ENCODE measurements at regions not wholly inside any gene's neighbourhood (a gene's known extent, or its start where the extent isn't known, plus 50 kb on each side); places are given as distances from the start of the nearest gene placed in this dataset.

DNA sequence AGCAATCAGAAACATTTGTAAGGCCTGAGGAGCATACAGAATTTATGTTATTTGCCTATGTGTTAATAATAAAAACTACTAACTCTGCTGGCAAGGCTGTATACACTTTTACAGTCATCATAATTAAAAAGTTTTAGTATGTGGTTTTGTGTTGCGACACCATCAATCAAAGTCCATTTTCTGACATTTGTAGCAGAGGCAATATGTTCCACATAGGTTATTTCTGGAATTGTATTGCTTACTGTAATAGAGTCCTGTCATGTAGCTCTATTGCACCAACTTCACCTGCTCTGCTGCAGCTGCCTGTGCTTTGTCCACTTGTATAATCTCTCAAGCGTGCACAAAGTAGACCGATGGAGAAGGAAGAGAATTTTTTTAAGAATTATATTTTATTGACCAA, 501.8 kb downstream of the HACE1 start:
- Histone ChIP-seq H2BK20ac (ENCODE audit: low read length) (no peak overlapping the region), H3K4me2 (ENCODE audit: insufficient read depth in 1 of 2, low read depth in 2 of 2, low read length in 2 of 2) (no peak overlapping the region), H2BK120ac (replicated peaks; ENCODE audit: low read depth, low read length) (no peak overlapping the region), H4K8ac (ENCODE audit: extremely low read depth, insufficient read depth, low read length) (no peak overlapping the region), H3K36me3 (ENCODE audit: control insufficient read depth in 2 of 4, insufficient read depth in 4 of 4, low read length in 3 of 4) (no peaks in the 10 kb centered on the region), H3K79me1 (ENCODE audit: low read depth, low read length) (no peaks in the 10 kb centered on the region), H3K27ac (ENCODE audit: low read depth, low read length) (no peak overlapping the region), H4K20me1 (replicated peaks in 1 of 2; ENCODE audit: control insufficient read depth in 1 of 2, insufficient read depth in 2 of 2, low read length in 2 of 2) (no peaks in the 10 kb centered on the region), H2BK12ac (ENCODE audit: low read depth, low read length) (no peak overlapping the region), H4K91ac (replicated peaks; ENCODE audit: insufficient read length, low read length) (no peak overlapping the region), H3K23me2 (ENCODE audit: low read depth, low read length) (no peaks in the 10 kb centered on the region), H3K4me1 (replicated peaks in 1 of 4; ENCODE audit: control insufficient read depth in 3 of 4, insufficient read depth in 4 of 4, low read length in 3 of 4) (no peaks in the 10 kb centered on the region), H2BK15ac (ENCODE audit: low read length) (no peak overlapping the region), H2AK5ac (ENCODE audit: low read depth, low read length) (no peak overlapping the region), H3K23ac (ENCODE audit: insufficient read length) (no peak overlapping the region), H3K4ac (replicated peaks; ENCODE audit: insufficient read length, low read depth, low read length) (no peak overlapping the region), H4K5ac (ENCODE audit: insufficient read length, low read depth, low read length) (no peak overlapping the region), H2AFZ (ENCODE audit: low read length) (no peak overlapping the region), H3K27me3 (replicated peaks in 1 of 4; ENCODE audit: control insufficient read depth in 3 of 4, extremely low read depth in 1 of 4, insufficient read depth in 3 of 4, low read length in 3 of 4) (peaks cover 0 to 1% (median 0%) of the 10 kb centered on the region in 4 experiments; a peak in 1 of 7 replicates), H3K4me3 (ENCODE audit: extremely low read depth in 1 of 4, insufficient read depth in 2 of 4, low read depth in 3 of 4, low read length in 4 of 4) (no peak overlapping the region), H3K79me2 (ENCODE audit: control insufficient read depth in 1 of 2, insufficient read depth in 2 of 2, low read length in 2 of 2) (no peaks in the 10 kb centered on the region), H3K9ac (replicated peaks in 1 of 4; ENCODE audit: extremely low read depth in 1 of 4, low read depth in 3 of 4, low read length in 3 of 4) (no peak overlapping the region), H2BK5ac (ENCODE audit: low read depth, low read length) (no peak overlapping the region), H3K14ac (ENCODE audit: insufficient read length) (no peak overlapping the region), H3K18ac (ENCODE audit: extremely low read depth, low read length) (no peak overlapping the region), H3K56ac (replicated peaks; ENCODE audit: insufficient read length, low read depth, low read length) (no peak overlapping the region), H3K9me3 (ENCODE audit: insufficient read depth in 2 of 2, low read depth in 1 of 2, low read length in 1 of 2) (no peaks in the 10 kb centered on the region)
- no peak for FAIRE-seq
- 97% methylated on average over 3 of the region's 3 CpGs; no CpG with 5 or more reads in 1 of the 2 experiments for WGBS, 2 experiments (ENCODE audit: extremely low coverage in 1 of 2, insufficient coverage in 1 of 2, insufficient read length in 1 of 2, insufficient replicate concordance in 2 of 2, low coverage in 1 of 2, low lambda C conversion rate in 2 of 2, missing lambda C conversion rate in 1 of 2)
- TF ChIP-seq TAF1 (IDR thresholded peaks at IDR 0.05; ENCODE audit: low read depth, low read length): no peak
- no peak for TF ChIP-seq GTF2F1 (IDR thresholded peaks at IDR 0.05; ENCODE audit: borderline replicate concordance, low read depth, low read length)
- no peak for TF ChIP-seq CHD1 (IDR thresholded peaks at IDR 0.05; ENCODE audit: low read depth, low read length)
- TF ChIP-seq MAFK (IDR thresholded peaks at IDR 0.05; ENCODE audit: low read depth, low read length): no peak
- no peak for TF ChIP-seq EGR1 (IDR thresholded peaks at IDR 0.05; ENCODE audit: borderline replicate concordance, low read depth, low read length)
- TF ChIP-seq SP1 (IDR thresholded peaks at IDR 0.05; ENCODE audit: low read depth, low read length): no peak
- TF ChIP-seq YY1 (IDR thresholded peaks at IDR 0.05; ENCODE audit: low read depth, low read length): no peak
- no peak for TF ChIP-seq ZNF274 (IDR thresholded peaks at IDR 0.05; ENCODE audit: borderline replicate concordance, extremely low read depth, low read length)
- CTCF ChIA-PET (ENCODE audit: partially characterized antibody): no interaction called here
- DNase-seq (ENCODE audit: low read depth in 1 of 2, low spot score in 2 of 2): no peak
- POLR2A ChIA-PET (ENCODE audit: partially characterized antibody): no interaction called here

Data from H1 (cell line).